ENCODE measurements at regions not wholly inside any gene's neighbourhood (a gene's known extent, or its start where the extent isn't known, plus 50 kb on each side); places are given as distances from the start of the nearest gene placed in this dataset.

GRCh38 chr2:78676921-78677696, 348.4 kb upstream of the REG3G start:
- H3K36me3 ChIP-seq (ENCODE audit: low read depth) = no peaks in the 10 kb centered on the region
- no peaks in the 10 kb centered on the region for H3K9me2 ChIP-seq (ENCODE audit: insufficient read depth)
- H3K4me3 ChIP-seq = no peak overlapping the region
- no TSS peak for BruUV-seq (replicated peaks)
- no peak overlapping the region for H3K27ac ChIP-seq
- H3K9me3 ChIP-seq (ENCODE audit: insufficient read depth, low read depth) = no peaks in the 10 kb centered on the region
- TF ChIP-seq EZH2 (IDR thresholded peaks at IDR 0.05; ENCODE audit: low read depth) (no peak), CTCF (conservative IDR thresholded peaks at IDR 0.05) (no peak)
- H3K4me2 ChIP-seq = no peak overlapping the region
- no peaks in the 10 kb centered on the region for H3K79me2 ChIP-seq (ENCODE audit: low read depth)
- H3K4me1 ChIP-seq (replicated peaks; ENCODE audit: insufficient read depth) = no peaks in the 10 kb centered on the region
- ChIA-PET CTCF (interaction anchor here (0.6 kb wide), 1 partner anchor 180 kb away, joined by 3 read pairs; no protein-coding TSS in a partner anchor), POLR2A (ENCODE audit: unreplicated experiment) (no interaction called here)
- H2AFZ ChIP-seq = no peak overlapping the region
- intact Hi-C loops (cut with micrococcal nuclease; ENCODE audit: unreplicated experiment) = no loop called here
- DNase-seq = no peak
- H3K27me3 ChIP-seq (ENCODE audit: insufficient read depth, low read depth) = no peaks in the 10 kb centered on the region
- H3F3A ChIP-seq (ENCODE audit: insufficient read depth, low read depth) = no peaks in the 10 kb centered on the region
- no peaks in the 10 kb centered on the region for H4K20me1 ChIP-seq (ENCODE audit: insufficient read depth)

DNA sequence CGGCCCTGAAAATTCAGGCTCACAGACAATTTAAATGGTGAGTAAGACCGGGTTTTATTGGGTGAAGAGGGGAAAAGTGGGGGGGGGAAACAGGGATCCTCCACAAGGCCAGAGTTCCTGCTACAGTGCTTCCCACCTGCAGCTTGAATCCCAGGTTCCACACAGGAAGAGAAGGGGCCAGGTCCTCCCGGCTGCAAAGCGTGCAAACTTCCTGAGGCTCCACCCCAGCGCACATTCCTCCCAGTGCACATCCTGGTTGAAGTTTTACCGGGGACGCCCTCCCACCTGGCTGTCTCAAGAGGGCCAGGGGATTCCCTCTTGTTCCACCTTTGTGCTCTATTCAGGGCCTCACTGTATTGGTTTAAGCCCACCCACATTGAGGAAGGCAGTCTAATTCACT, 347.7 kb upstream of the REG3G start:
- no peaks in the 10 kb centered on the region for H4K20me1 ChIP-seq (ENCODE audit: insufficient read depth)
- H3K9me2 ChIP-seq (ENCODE audit: insufficient read depth) = no peaks in the 10 kb centered on the region
- no peak overlapping the region for H2AFZ ChIP-seq
- no peak for DNase-seq
- no peaks in the 10 kb centered on the region for H3F3A ChIP-seq (ENCODE audit: insufficient read depth, low read depth)
- H3K9me3 ChIP-seq (ENCODE audit: insufficient read depth, low read depth) = no peaks in the 10 kb centered on the region
- no TSS peak for BruUV-seq (replicated peaks)
- H3K79me2 ChIP-seq (ENCODE audit: low read depth) = no peaks in the 10 kb centered on the region
- H3K27ac ChIP-seq = no peak overlapping the region
- no peak for TF ChIP-seq EZH2 (IDR thresholded peaks at IDR 0.05; ENCODE audit: low read depth)
- no peak for TF ChIP-seq CTCF (conservative IDR thresholded peaks at IDR 0.05)
- intact Hi-C loops (cut with micrococcal nuclease; ENCODE audit: unreplicated experiment) = loop anchor here (2.0 kb wide), 1 partner anchor 45 kb away; no protein-coding TSS in a partner anchor
- CTCF ChIA-PET = interaction anchor here (0.6 kb wide), 1 partner anchor 179 kb away, joined by 3 read pairs; no protein-coding TSS in a partner anchor
- H3K27me3 ChIP-seq (ENCODE audit: insufficient read depth, low read depth) = no peaks in the 10 kb centered on the region
- POLR2A ChIA-PET (ENCODE audit: unreplicated experiment) = no interaction called here
- H3K36me3 ChIP-seq (ENCODE audit: low read depth) = no peaks in the 10 kb centered on the region
- no peaks in the 10 kb centered on the region for H3K4me1 ChIP-seq (replicated peaks; ENCODE audit: insufficient read depth)
- no peak overlapping the region for H3K4me3 ChIP-seq
- H3K4me2 ChIP-seq = no peak overlapping the region

- BruUV-seq (replicated peaks) = no TSS peak
- no peaks in the 10 kb centered on the region for H3K4me1 ChIP-seq (replicated peaks; ENCODE audit: insufficient read depth)
- H3K9me2 ChIP-seq (ENCODE audit: insufficient read depth) = no peaks in the 10 kb centered on the region; the same call in 1 of the 2 replicates
- no peak overlapping the region for H2AFZ ChIP-seq
- H3K9me3 ChIP-seq (ENCODE audit: insufficient read depth, low read depth) = no peaks in the 10 kb centered on the region
- DNase-seq = no peak
- H4K20me1 ChIP-seq (ENCODE audit: insufficient read depth) = no peaks in the 10 kb centered on the region
- H3F3A ChIP-seq (ENCODE audit: insufficient read depth, low read depth) = no peaks in the 10 kb centered on the region
- H3K4me2 ChIP-seq = no peak overlapping the region
- intact Hi-C loops (cut with micrococcal nuclease; ENCODE audit: unreplicated experiment) = no loop called here
- no peaks in the 10 kb centered on the region for H3K79me2 ChIP-seq (ENCODE audit: low read depth)
- POLR2A ChIA-PET (ENCODE audit: unreplicated experiment) = no interaction called here
- no peak overlapping the region for H3K27ac ChIP-seq
- CTCF ChIA-PET = no interaction called here
- no peaks in the 10 kb centered on the region for H3K36me3 ChIP-seq (ENCODE audit: low read depth)
- no peak for TF ChIP-seq CTCF (conservative IDR thresholded peaks at IDR 0.05)
- TF ChIP-seq EZH2 (IDR thresholded peaks at IDR 0.05; ENCODE audit: low read depth) = no peak
- H3K27me3 ChIP-seq (ENCODE audit: insufficient read depth, low read depth) = no peaks in the 10 kb centered on the region
- no peak overlapping the region for H3K4me3 ChIP-seq
Measured at GRCh38 chr2:78681386-78681785, 344.1 kb upstream of the REG3G start.

Measured in PC-9 (cell line).